Neural cell (in vitro differentiated cells): ENCODE measurements at regions not wholly inside any gene's neighbourhood (a gene's known extent, or its start where the extent isn't known, plus 50 kb on each side); places are given as distances from the start of the nearest gene placed in this dataset.
A peak's percentile ranks its signal among the peaks of the same experiment; 100 is the strongest.

ENCODE experiments used
- H2AFZ ChIP-seq: fragments of 200-600, 300-800 bp; sonication (generic), shearing (Covaris generic); 2 replicates; pipeline ENCODE4 v1.6.0; 2014; ENCODE audit warnings: low read depth, mild to moderate bottlenecking, antibody characterized with exemption, low read length, moderate library complexity
- H3F3A ChIP-seq: fragments of 200-600 bp; shearing (Covaris generic); 2 replicates; pipeline ENCODE4 v1.6.1; 2016; ENCODE audit warnings: mild to moderate bottlenecking, moderate library complexity, mixed read lengths, antibody characterized with exemption, low read length; ENCODE audit not compliant: insufficient read depth, poor library complexity, severe bottlenecking
- H3K27ac ChIP-seq: fragments of 200-600, 300-800 bp; sonication (generic), shearing (Covaris generic); 2 replicates; pipeline ENCODE4 v1.5.1; 2014; ENCODE audit warnings: mild to moderate bottlenecking, low read length, moderate library complexity
- H3K27me3 ChIP-seq: fragments of 300-800, 200-600 bp; sonication (generic), shearing (Covaris generic); 2 replicates; pipeline ENCODE4 v1.6.0; 2014; ENCODE audit warnings: mild to moderate bottlenecking, low read depth, low read length, moderate library complexity; ENCODE audit not compliant: insufficient read depth
- H3K36me3 ChIP-seq: fragments of 300-800, 200-600 bp; sonication (generic), shearing (Covaris generic); 2 replicates; pipeline ENCODE4 v1.5.1; 2014; ENCODE audit warnings: mild to moderate bottlenecking, antibody characterized with exemption, low read length, moderate library complexity; ENCODE audit not compliant: insufficient read depth
- H3K4me2 ChIP-seq: fragments of 300-800, 200-600 bp; sonication (generic), shearing (Covaris generic); 2 replicates; pipeline ENCODE4 v1.6.0; 2014; ENCODE audit warnings: mild to moderate bottlenecking, low read length
- H3K4me3 ChIP-seq: fragments of 300-800, 200-600 bp; sonication (generic), shearing (Covaris generic); 2 replicates; pipeline ENCODE4 v1.5.1; 2014; ENCODE audit warnings: mild to moderate bottlenecking, low read length, moderate library complexity
- H3K79me2 ChIP-seq: fragments of 200-600 bp; shearing (Covaris generic); replicated peaks from 2 replicates; pipeline ENCODE4 v1.6.0; 2014; ENCODE audit warnings: mild to moderate bottlenecking, low read length, moderate library complexity; ENCODE audit not compliant: insufficient read depth
- H3K9ac ChIP-seq: fragments of 300-800, 200-600 bp; sonication (generic), shearing (Covaris generic); 2 replicates; pipeline ENCODE4 v1.6.1; 2016; ENCODE audit warnings: mild to moderate bottlenecking, low read length, mixed read lengths
- H3K9me2 ChIP-seq: fragments of 200-600 bp; shearing (Covaris generic); 2 replicates; pipeline ENCODE4 v1.6.1; 2016; ENCODE audit warnings: mild to moderate bottlenecking, low read length, mixed read lengths; ENCODE audit not compliant: insufficient read depth
- H3K9me3 ChIP-seq: fragments of 200-600, 300-800 bp; sonication (generic), shearing (Covaris generic); 2 replicates; pipeline ENCODE4 v1.6.1; 2016; ENCODE audit warnings: mild to moderate bottlenecking, mixed run types, low read length, moderate library complexity, mixed read lengths
- H4K20me1 ChIP-seq: fragments of 200-600 bp; shearing (Covaris generic); 2 replicates; pipeline ENCODE4 v1.6.1; 2016; ENCODE audit warnings: mild to moderate bottlenecking, mixed run types; ENCODE audit not compliant: insufficient read depth
- CTCF ChIP-seq: fragments of 450-650 bp; IDR thresholded peaks from 2 replicates; pipeline ENCODE4 v1.5.1; 2014; ENCODE audit warnings: antibody characterized with exemption, mild to moderate bottlenecking, moderate library complexity; ENCODE audit not compliant: poor library complexity, severe bottlenecking
- EP300 ChIP-seq: fragments of 450-650 bp; conservative IDR thresholded peaks from 2 replicates; pipeline ENCODE4 v1.6.1; 2014; ENCODE audit warnings: antibody characterized with exemption, mild to moderate bottlenecking, moderate library complexity; ENCODE audit not compliant: poor library complexity, severe bottlenecking
- EZH2 ChIP-seq: fragments of 200-600, 300-800 bp; shearing (Covaris generic), sonication (generic); IDR thresholded peaks from 2 replicates; pipeline ENCODE4 v1.6.1; 2014; ENCODE audit warnings: antibody characterized with exemption, low read length, borderline replicate concordance, mild to moderate bottlenecking; ENCODE audit not compliant: insufficient read depth, poor library complexity, severe bottlenecking
- MXI1 ChIP-seq: fragments of 450-650 bp; conservative IDR thresholded peaks from 2 replicates; pipeline ENCODE4 v1.6.1; 2014; ENCODE audit warnings: antibody characterized with exemption, mild to moderate bottlenecking; ENCODE audit not compliant: poor library complexity, severe bottlenecking
- POLR2AphosphoS5 ChIP-seq: IDR thresholded peaks from 2 replicates; pipeline ENCODE4 v1.6.1; 2012
- RAD21 ChIP-seq: fragments of 450-650 bp; conservative IDR thresholded peaks from 2 replicates; pipeline ENCODE4 v1.6.1; 2014; ENCODE audit warnings: antibody characterized with exemption, mild to moderate bottlenecking, moderate library complexity
- SMC3 ChIP-seq: fragments of 450-650 bp; conservative IDR thresholded peaks from 2 replicates; pipeline ENCODE4 v1.6.1; 2014; ENCODE audit warnings: antibody characterized with exemption, mild to moderate bottlenecking, moderate library complexity; ENCODE audit not compliant: poor library complexity
- TAF1 ChIP-seq: IDR thresholded peaks from 2 replicates; pipeline ENCODE4 v1.6.1; 2012; ENCODE audit warnings: low read depth
- TF ChIP-seq, protein P1 (sequence below): IDR thresholded peaks from 2 replicates; pipeline ENCODE4 v1.6.1; 2012; ENCODE audit warnings: borderline replicate concordance

- TF ChIP-seq TAF1 (no peak), CTCF (no peak), SMC3 (no peak), MXI1 (no peak), EP300 (no peak), RAD21 (no peak), EZH2 (no peak), POLR2AphosphoS5 (no peak)
- TF ChIP-seq, protein P1, sequence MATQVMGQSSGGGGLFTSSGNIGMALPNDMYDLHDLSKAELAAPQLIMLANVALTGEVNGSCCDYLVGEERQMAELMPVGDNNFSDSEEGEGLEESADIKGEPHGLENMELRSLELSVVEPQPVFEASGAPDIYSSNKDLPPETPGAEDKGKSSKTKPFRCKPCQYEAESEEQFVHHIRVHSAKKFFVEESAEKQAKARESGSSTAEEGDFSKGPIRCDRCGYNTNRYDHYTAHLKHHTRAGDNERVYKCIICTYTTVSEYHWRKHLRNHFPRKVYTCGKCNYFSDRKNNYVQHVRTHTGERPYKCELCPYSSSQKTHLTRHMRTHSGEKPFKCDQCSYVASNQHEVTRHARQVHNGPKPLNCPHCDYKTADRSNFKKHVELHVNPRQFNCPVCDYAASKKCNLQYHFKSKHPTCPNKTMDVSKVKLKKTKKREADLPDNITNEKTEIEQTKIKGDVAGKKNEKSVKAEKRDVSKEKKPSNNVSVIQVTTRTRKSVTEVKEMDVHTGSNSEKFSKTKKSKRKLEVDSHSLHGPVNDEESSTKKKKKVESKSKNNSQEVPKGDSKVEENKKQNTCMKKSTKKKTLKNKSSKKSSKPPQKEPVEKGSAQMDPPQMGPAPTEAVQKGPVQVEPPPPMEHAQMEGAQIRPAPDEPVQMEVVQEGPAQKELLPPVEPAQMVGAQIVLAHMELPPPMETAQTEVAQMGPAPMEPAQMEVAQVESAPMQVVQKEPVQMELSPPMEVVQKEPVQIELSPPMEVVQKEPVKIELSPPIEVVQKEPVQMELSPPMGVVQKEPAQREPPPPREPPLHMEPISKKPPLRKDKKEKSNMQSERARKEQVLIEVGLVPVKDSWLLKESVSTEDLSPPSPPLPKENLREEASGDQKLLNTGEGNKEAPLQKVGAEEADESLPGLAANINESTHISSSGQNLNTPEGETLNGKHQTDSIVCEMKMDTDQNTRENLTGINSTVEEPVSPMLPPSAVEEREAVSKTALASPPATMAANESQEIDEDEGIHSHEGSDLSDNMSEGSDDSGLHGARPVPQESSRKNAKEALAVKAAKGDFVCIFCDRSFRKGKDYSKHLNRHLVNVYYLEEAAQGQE, result no peak
- H3K4me3 ChIP-seq, result no peak overlapping the region
- no peaks in the 10 kb centered on the region for H3K36me3 ChIP-seq
- no peaks in the 10 kb centered on the region for H3F3A ChIP-seq
- peak overlapping the region; percentile 44 for H3K27ac ChIP-seq
- H3K4me2 ChIP-seq, result peak overlapping the region; percentile 22
- H4K20me1 ChIP-seq, result no peaks in the 10 kb centered on the region
- H3K27me3 ChIP-seq, result no peaks in the 10 kb centered on the region
- no peaks in the 10 kb centered on the region for H3K79me2 ChIP-seq
- H2AFZ ChIP-seq, result no peak overlapping the region
- H3K9ac ChIP-seq, result no peak overlapping the region
- no peaks in the 10 kb centered on the region for H3K9me2 ChIP-seq
- H3K9me3 ChIP-seq, result no peaks in the 10 kb centered on the region
Observed at GRCh38 chr1:193960040-193960439, 773.6 kb upstream of the B3GALT2 start.

DNA sequence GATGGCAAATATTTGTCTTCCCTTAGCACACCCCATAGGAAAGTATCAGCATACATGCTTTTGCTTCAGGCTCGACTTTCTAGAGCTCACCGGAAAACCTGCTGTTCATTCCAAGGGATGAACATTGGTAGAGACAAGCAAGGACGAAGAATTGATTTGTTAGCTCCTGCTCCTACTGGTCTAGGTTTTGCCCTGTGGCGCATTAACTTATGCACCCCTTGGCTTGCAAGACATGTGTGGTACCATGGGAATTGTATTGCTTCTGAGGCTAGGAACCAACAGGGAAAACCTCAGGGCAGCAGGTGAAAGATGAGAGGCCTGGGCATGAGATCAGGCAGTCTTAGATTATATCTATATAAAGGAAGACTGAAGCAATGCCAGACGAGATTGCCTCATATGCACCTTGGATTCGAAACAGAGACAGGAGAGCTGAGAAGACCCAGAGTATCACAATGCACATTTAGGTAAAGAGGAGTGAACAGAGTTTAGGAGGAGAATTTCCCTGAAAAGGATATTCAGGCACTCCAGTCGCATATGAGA is 771.2 kb upstream of the B3GALT2 start:
- H3K36me3 ChIP-seq, result no peaks in the 10 kb centered on the region
- H3K4me3 ChIP-seq, result no peak overlapping the region
- no peaks in the 10 kb centered on the region for H3K9me3 ChIP-seq
- no peaks in the 10 kb centered on the region for H3K27me3 ChIP-seq
- no peak overlapping the region for H3K4me2 ChIP-seq
- no peak overlapping the region for H2AFZ ChIP-seq
- H3K79me2 ChIP-seq, result no peaks in the 10 kb centered on the region
- no peaks in the 10 kb centered on the region for H3K9me2 ChIP-seq
- no peaks in the 10 kb centered on the region for H4K20me1 ChIP-seq
- no peak for TF ChIP-seq EZH2
- no peak for TF ChIP-seq CTCF
- no peak for TF ChIP-seq SMC3
- no peak for TF ChIP-seq TAF1
- TF ChIP-seq RAD21, result no peak
- TF ChIP-seq POLR2AphosphoS5, result no peak
- TF ChIP-seq EP300, result no peak
- TF ChIP-seq MXI1, result no peak
- TF ChIP-seq, protein P1, result no peak
- H3K27ac ChIP-seq, result no peak overlapping the region
- H3F3A ChIP-seq, result no peaks in the 10 kb centered on the region
- H3K9ac ChIP-seq, result no peak overlapping the region
